ENCODE measurements at regions not wholly inside any gene's neighbourhood (a gene's known extent, or its start where the extent isn't known, plus 50 kb on each side); places are given as distances from the start of the nearest gene placed in this dataset.

DNA sequence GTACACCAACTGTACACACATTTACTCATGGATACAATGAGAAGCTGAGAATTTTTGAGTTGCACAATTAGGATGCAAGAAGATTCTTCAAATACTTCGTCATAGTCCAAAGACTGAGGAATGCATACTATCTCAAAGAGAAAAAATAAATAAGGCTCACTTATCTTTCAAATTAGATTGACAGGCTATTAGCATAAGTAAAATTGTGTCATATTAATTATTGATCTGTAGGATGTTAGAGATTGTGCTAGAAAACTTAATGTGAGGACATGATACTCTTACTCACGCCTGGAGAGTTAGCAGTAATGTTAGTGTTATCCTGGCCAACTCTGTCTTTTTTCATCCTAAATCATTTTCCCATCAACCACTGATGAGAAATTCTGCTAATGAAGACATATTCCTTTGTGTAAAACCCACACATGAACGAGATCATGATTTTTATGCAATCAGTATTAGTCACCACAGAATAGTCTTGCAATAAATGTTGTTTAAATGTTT, 659.0 kb downstream of the LTN1 start:
- no peak overlapping the region for H3K4me3 Mint-ChIP-seq (ENCODE audit: unreplicated experiment)
- DNase-seq, result no peak
- H3K27me3 Mint-ChIP-seq (ENCODE audit: unreplicated experiment), result no peaks in the 10 kb centered on the region
- no peak overlapping the region for H3K27ac Mint-ChIP-seq (ENCODE audit: unreplicated experiment)
- TF ChIP-seq, protein P1, sequence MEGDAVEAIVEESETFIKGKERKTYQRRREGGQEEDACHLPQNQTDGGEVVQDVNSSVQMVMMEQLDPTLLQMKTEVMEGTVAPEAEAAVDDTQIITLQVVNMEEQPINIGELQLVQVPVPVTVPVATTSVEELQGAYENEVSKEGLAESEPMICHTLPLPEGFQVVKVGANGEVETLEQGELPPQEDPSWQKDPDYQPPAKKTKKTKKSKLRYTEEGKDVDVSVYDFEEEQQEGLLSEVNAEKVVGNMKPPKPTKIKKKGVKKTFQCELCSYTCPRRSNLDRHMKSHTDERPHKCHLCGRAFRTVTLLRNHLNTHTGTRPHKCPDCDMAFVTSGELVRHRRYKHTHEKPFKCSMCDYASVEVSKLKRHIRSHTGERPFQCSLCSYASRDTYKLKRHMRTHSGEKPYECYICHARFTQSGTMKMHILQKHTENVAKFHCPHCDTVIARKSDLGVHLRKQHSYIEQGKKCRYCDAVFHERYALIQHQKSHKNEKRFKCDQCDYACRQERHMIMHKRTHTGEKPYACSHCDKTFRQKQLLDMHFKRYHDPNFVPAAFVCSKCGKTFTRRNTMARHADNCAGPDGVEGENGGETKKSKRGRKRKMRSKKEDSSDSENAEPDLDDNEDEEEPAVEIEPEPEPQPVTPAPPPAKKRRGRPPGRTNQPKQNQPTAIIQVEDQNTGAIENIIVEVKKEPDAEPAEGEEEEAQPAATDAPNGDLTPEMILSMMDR (IDR thresholded peaks at IDR 0.05; ENCODE audit: partially characterized antibody, unreplicated experiment), result no peak
- no peaks in the 10 kb centered on the region for H3K9me3 Mint-ChIP-seq (ENCODE audit: unreplicated experiment)
- peaks cover 8% of the 10 kb centered on the region for H3K4me1 Mint-ChIP-seq (ENCODE audit: low read depth, unreplicated experiment)
- no peaks in the 10 kb centered on the region for H3K36me3 Mint-ChIP-seq (ENCODE audit: unreplicated experiment)

DNA sequence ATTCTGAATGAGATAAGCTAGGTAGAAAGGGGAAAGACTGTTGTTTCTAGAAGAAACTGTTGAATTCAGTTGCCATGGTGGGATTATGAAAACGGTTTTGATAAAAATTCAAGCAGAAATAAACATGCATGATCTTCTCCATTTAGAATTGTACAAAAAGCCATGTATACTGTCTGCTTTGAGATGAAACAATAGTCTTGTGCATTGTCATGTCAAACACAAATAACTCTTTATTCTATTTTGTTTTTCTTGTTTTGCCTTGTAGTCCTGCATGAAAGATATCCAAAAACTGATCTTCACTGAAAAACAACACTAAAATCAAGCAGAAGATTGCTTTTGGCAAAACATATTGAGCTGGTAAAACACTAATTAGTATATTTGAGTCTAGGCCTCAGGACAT, 659.9 kb downstream of the LTN1 start:
- H3K9me3 Mint-ChIP-seq (ENCODE audit: unreplicated experiment), result no peaks in the 10 kb centered on the region

GRCh38 chr21:28325618-28326017, 667.1 kb downstream of the LTN1 start:
- DNase-seq, result no peak
- H3K4me3 Mint-ChIP-seq (ENCODE audit: unreplicated experiment), result no peak overlapping the region
- no peaks in the 10 kb centered on the region for H3K4me1 Mint-ChIP-seq (ENCODE audit: low read depth, unreplicated experiment)
- peaks cover 2% of the 10 kb centered on the region for H3K9me3 Mint-ChIP-seq (ENCODE audit: unreplicated experiment)
- H3K36me3 Mint-ChIP-seq (ENCODE audit: unreplicated experiment), result no peaks in the 10 kb centered on the region
- H3K27me3 Mint-ChIP-seq (ENCODE audit: unreplicated experiment), result no peaks in the 10 kb centered on the region
- TF ChIP-seq, protein P1 (IDR thresholded peaks at IDR 0.05; ENCODE audit: partially characterized antibody, unreplicated experiment), result no peak
- no peak overlapping the region for H3K27ac Mint-ChIP-seq (ENCODE audit: unreplicated experiment)

More for the DNA sequence above, 659.9 kb downstream of the LTN1 start:
- Mint-ChIP-seq H3K27me3 (ENCODE audit: unreplicated experiment) (no peaks in the 10 kb centered on the region), H3K36me3 (ENCODE audit: unreplicated experiment) (no peaks in the 10 kb centered on the region), H3K4me3 (ENCODE audit: unreplicated experiment) (no peak overlapping the region), H3K4me1 (ENCODE audit: low read depth, unreplicated experiment) (peaks cover 8% of the 10 kb centered on the region), H3K27ac (ENCODE audit: unreplicated experiment) (no peak overlapping the region)
- TF ChIP-seq, protein P1 (IDR thresholded peaks at IDR 0.05; ENCODE audit: partially characterized antibody, unreplicated experiment), result no peak
- no peak for DNase-seq

DNA sequence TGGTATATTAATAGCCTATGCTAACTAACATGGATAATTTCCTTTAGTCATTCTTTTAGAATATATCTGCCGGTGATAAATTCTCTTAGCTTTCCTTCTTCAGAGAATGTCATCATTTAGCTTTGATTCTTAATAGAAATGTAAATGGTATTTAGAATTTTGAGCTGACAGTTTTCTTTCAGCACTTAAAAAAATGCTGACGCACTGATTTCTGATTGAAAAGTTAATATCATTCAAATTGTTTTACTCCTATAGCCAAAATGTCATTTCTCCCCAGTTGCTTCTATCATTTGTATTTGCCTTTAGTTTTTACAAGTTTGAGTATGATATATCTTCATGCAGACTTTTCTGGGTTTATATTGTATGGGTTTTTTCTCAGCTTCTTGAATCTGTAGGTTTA, 668.0 kb downstream of the LTN1 start:
- Mint-ChIP-seq H3K4me3 (ENCODE audit: unreplicated experiment) (no peak overlapping the region), H3K9me3 (ENCODE audit: unreplicated experiment) (peaks cover 2% of the 10 kb centered on the region), H3K27me3 (ENCODE audit: unreplicated experiment) (no peaks in the 10 kb centered on the region), H3K27ac (ENCODE audit: unreplicated experiment) (no peak overlapping the region), H3K36me3 (ENCODE audit: unreplicated experiment) (no peaks in the 10 kb centered on the region), H3K4me1 (ENCODE audit: low read depth, unreplicated experiment) (no peaks in the 10 kb centered on the region)
- TF ChIP-seq, protein P1 (IDR thresholded peaks at IDR 0.05; ENCODE audit: partially characterized antibody, unreplicated experiment), result no peak
- no peak for DNase-seq

DNA sequence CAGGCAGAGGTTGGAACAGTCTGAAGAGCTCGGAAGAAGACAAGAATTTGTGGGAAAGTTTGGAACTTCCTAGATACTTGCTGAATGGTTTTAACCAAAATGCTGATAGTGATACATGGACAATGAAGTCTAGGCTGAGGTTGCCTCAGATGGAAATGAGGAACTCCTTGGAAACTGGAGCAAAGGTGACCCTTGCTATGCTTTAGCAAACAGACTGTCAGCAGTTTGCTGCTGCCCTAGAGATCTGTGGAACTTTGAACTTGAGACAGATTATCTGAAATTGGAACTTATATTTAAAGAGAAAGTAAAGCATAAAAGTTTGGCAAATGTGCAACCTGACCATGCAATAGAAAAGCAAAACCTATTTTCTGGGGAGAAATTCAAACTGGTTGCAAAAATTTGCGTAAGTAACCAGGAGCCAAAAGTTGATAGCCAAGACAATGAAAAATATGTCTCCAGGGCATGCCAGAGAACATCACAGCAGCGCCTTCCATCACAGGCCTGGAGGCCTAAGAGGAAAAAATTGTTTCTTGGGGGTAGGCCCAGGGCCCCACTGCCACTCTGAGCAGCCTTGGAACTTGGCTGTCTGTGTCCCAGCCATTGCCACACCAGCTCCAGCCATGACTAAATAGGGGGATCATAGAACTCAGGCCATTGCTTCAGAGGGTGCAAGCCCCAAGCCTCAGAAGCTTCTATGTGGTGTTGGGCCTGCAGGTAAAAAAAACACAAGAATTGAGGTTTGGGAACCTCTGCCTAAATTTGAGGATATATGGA, 675.3 kb downstream of the LTN1 start:
- Mint-ChIP-seq H3K27ac (ENCODE audit: unreplicated experiment) (no peak overlapping the region), H3K4me1 (ENCODE audit: low read depth, unreplicated experiment) (no peaks in the 10 kb centered on the region), H3K4me3 (ENCODE audit: unreplicated experiment) (no peak overlapping the region), H3K9me3 (ENCODE audit: unreplicated experiment) (peaks cover 4% of the 10 kb centered on the region), H3K27me3 (ENCODE audit: unreplicated experiment) (no peaks in the 10 kb centered on the region), H3K36me3 (ENCODE audit: unreplicated experiment) (no peaks in the 10 kb centered on the region)
- DNase-seq, result no peak
- TF ChIP-seq, protein P1 (IDR thresholded peaks at IDR 0.05; ENCODE audit: partially characterized antibody, unreplicated experiment), result no peak
